ENCODE measurements at regions not wholly inside any gene's neighbourhood (a gene's known extent, or its start where the extent isn't known, plus 50 kb on each side); places are given as distances from the start of the nearest gene placed in this dataset.

GRCh38 chr9:16954040-16954439 lies 83.6 kb upstream of the BNC2 start:
- H2AFZ ChIP-seq (ENCODE audit: low read depth, low read length) = no peak overlapping the region
- no peak overlapping the region for H3K9ac ChIP-seq (ENCODE audit: low read length)
- no peak overlapping the region for H3K27ac ChIP-seq (ENCODE audit: low read length)
- H3K79me2 ChIP-seq (replicated peaks; ENCODE audit: insufficient read depth, low read length) = no peaks in the 10 kb centered on the region
- no peaks in the 10 kb centered on the region for H4K20me1 ChIP-seq (ENCODE audit: insufficient read depth)
- no peaks in the 10 kb centered on the region for H3K27me3 ChIP-seq (ENCODE audit: insufficient read depth, low read depth, low read length)
- H3K9me2 ChIP-seq (ENCODE audit: insufficient read depth, low read length) = no peaks in the 10 kb centered on the region
- H3K4me2 ChIP-seq (ENCODE audit: low read length) = no peak overlapping the region
- no peaks in the 10 kb centered on the region for H3F3A ChIP-seq (ENCODE audit: insufficient read depth, low read length, poor library complexity, severe bottlenecking)
- H3K36me3 ChIP-seq (ENCODE audit: insufficient read depth, low read length) = no peaks in the 10 kb centered on the region
- TF ChIP-seq SMC3 (conservative IDR thresholded peaks at IDR 0.05; ENCODE audit: poor library complexity) (no peak), EZH2 (IDR thresholded peaks at IDR 0.05; ENCODE audit: borderline replicate concordance, insufficient read depth, low read length, poor library complexity, severe bottlenecking) (no peak), TAF1 (IDR thresholded peaks at IDR 0.05; ENCODE audit: low read depth) (no peak), POLR2AphosphoS5 (IDR thresholded peaks at IDR 0.05) (no peak), EP300 (conservative IDR thresholded peaks at IDR 0.05; ENCODE audit: poor library complexity, severe bottlenecking) (no peak), CTCF (IDR thresholded peaks at IDR 0.05; ENCODE audit: poor library complexity, severe bottlenecking) (no peak), MXI1 (conservative IDR thresholded peaks at IDR 0.05; ENCODE audit: poor library complexity, severe bottlenecking) (no peak), RAD21 (conservative IDR thresholded peaks at IDR 0.05) (no peak), REST (IDR thresholded peaks at IDR 0.05; ENCODE audit: borderline replicate concordance) (no peak)
- no peaks in the 10 kb centered on the region for H3K9me3 ChIP-seq (ENCODE audit: low read length)
- no peak overlapping the region for H3K4me3 ChIP-seq (ENCODE audit: low read length)

- H2AFZ ChIP-seq (ENCODE audit: low read depth, low read length) = no peak overlapping the region
- H3K27ac ChIP-seq (ENCODE audit: low read length) = no peak overlapping the region
- no peak overlapping the region for H3K9ac ChIP-seq (ENCODE audit: low read length)
- no peaks in the 10 kb centered on the region for H3K9me3 ChIP-seq (ENCODE audit: low read length)
- H3K4me2 ChIP-seq (ENCODE audit: low read length) = no peak overlapping the region
- no peaks in the 10 kb centered on the region for H3K9me2 ChIP-seq (ENCODE audit: insufficient read depth, low read length)
- H4K20me1 ChIP-seq (ENCODE audit: insufficient read depth) = no peaks in the 10 kb centered on the region
- TF ChIP-seq CTCF (IDR thresholded peaks at IDR 0.05; ENCODE audit: poor library complexity, severe bottlenecking) = no peak
- TF ChIP-seq SMC3 (conservative IDR thresholded peaks at IDR 0.05; ENCODE audit: poor library complexity) = no peak
- no peak for TF ChIP-seq REST (IDR thresholded peaks at IDR 0.05; ENCODE audit: borderline replicate concordance)
- no peak for TF ChIP-seq RAD21 (conservative IDR thresholded peaks at IDR 0.05)
- TF ChIP-seq MXI1 (conservative IDR thresholded peaks at IDR 0.05; ENCODE audit: poor library complexity, severe bottlenecking) = no peak
- TF ChIP-seq EP300 (conservative IDR thresholded peaks at IDR 0.05; ENCODE audit: poor library complexity, severe bottlenecking) = no peak
- no peak for TF ChIP-seq TAF1 (IDR thresholded peaks at IDR 0.05; ENCODE audit: low read depth)
- TF ChIP-seq POLR2AphosphoS5 (IDR thresholded peaks at IDR 0.05) = no peak
- TF ChIP-seq EZH2 (IDR thresholded peaks at IDR 0.05; ENCODE audit: borderline replicate concordance, insufficient read depth, low read length, poor library complexity, severe bottlenecking) = no peak
- no peaks in the 10 kb centered on the region for H3K79me2 ChIP-seq (replicated peaks; ENCODE audit: insufficient read depth, low read length)
- H3F3A ChIP-seq (ENCODE audit: insufficient read depth, low read length, poor library complexity, severe bottlenecking) = no peaks in the 10 kb centered on the region
- no peaks in the 10 kb centered on the region for H3K36me3 ChIP-seq (ENCODE audit: insufficient read depth, low read length)
- H3K4me3 ChIP-seq (ENCODE audit: low read length) = no peak overlapping the region
- no peaks in the 10 kb centered on the region for H3K27me3 ChIP-seq (ENCODE audit: insufficient read depth, low read depth, low read length)
Measured at GRCh38 chr9:16951502-16951901, 81.0 kb upstream of the BNC2 start.
